Ishikawa (cell line): ENCODE measurements at regions not wholly inside any gene's neighbourhood (a gene's known extent, or its start where the extent isn't known, plus 50 kb on each side); places are given as distances from the start of the nearest gene placed in this dataset.

Experiments used
- EGR1 ChIP-seq: IDR thresholded peaks from 2 replicates; pipeline ENCODE4 v1.6.1; 2012
- FOXM1 ChIP-seq: IDR thresholded peaks from 2 replicates; pipeline ENCODE4 v1.6.1; 2012; ENCODE audit warnings: low read depth, borderline replicate concordance
- TF ChIP-seq, protein P1 (sequence below): IDR thresholded peaks from 2 replicates; pipeline ENCODE4 v1.6.1; 2012

DNA sequence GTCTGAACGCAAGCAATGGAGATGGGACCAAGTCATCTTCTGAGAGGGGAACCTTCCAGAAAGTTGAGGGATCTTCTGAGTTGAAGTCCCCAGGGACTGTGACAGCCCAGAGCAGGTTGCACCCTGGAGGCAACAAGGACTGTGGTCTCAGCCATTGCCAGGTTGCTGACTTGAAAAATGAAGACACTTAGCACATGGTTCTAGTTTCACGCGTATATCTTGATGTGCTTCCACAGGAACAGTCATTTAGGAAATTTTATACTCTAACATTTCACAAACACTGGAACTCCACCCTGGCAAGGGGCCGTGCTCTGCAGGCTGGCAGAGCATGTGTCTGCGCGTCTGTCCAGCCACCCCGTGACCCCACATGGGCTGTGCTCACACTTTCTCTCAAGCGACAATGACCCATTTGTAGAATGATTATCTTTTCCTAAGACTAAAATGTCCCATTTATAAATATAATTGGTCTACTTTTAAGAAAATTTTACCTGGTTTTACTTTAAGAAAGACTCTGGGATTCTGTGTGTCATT is 157.0 kb downstream of the ERMARD start:
- no peak for TF ChIP-seq EGR1
- TF ChIP-seq, protein P1, sequence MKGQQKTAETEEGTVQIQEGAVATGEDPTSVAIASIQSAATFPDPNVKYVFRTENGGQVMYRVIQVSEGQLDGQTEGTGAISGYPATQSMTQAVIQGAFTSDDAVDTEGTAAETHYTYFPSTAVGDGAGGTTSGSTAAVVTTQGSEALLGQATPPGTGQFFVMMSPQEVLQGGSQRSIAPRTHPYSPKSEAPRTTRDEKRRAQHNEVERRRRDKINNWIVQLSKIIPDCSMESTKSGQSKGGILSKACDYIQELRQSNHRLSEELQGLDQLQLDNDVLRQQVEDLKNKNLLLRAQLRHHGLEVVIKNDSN, result no peak
- no peak for TF ChIP-seq FOXM1
